Astrocyte (in vitro differentiated cells and primary cell): ENCODE measurements at regions not wholly inside any gene's neighbourhood (a gene's known extent, or its start where the extent isn't known, plus 50 kb on each side); places are given as distances from the start of the nearest gene placed in this dataset.

ENCODE experiments used
- EZH2 ChIP-seq: IDR thresholded peaks from 2 replicates; pipeline ENCODE4 v1.6.1; 2012; ENCODE audit warnings: mild to moderate bottlenecking, low read length, inconsistent platforms; ENCODE audit not compliant: insufficient read depth
- TF ChIP-seq, protein P1 (sequence below): IDR thresholded peaks from 2 replicates; pipeline ENCODE4 v1.5.1; 2011; ENCODE audit warnings: low read depth, mild to moderate bottlenecking, inconsistent platforms, low read length, moderate library complexity; ENCODE audit not compliant: insufficient read depth

DNA sequence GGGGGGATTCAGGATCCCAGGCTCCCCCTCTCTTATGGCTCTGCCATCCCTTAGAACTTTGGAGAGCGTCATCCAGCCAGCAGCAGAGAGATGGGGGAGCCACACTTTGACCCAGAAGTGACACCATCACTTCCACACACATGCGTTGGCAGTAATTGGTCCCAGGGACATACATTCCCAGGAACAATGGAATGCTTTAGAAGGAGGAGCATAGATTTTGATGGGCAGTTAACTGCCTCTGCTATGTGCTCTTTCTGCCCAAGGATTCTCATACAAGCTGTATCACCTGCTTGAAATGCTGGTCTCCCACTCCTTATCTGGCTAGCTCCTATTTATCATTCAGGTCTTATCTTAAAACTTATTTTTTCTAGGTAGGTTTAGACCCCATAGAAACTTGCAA lies 109.0 kb upstream of the RPH3A start:
- TF ChIP-seq, protein P1, sequence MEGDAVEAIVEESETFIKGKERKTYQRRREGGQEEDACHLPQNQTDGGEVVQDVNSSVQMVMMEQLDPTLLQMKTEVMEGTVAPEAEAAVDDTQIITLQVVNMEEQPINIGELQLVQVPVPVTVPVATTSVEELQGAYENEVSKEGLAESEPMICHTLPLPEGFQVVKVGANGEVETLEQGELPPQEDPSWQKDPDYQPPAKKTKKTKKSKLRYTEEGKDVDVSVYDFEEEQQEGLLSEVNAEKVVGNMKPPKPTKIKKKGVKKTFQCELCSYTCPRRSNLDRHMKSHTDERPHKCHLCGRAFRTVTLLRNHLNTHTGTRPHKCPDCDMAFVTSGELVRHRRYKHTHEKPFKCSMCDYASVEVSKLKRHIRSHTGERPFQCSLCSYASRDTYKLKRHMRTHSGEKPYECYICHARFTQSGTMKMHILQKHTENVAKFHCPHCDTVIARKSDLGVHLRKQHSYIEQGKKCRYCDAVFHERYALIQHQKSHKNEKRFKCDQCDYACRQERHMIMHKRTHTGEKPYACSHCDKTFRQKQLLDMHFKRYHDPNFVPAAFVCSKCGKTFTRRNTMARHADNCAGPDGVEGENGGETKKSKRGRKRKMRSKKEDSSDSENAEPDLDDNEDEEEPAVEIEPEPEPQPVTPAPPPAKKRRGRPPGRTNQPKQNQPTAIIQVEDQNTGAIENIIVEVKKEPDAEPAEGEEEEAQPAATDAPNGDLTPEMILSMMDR, result no peak
- no peak for TF ChIP-seq EZH2
